GM23248 (cell line): ENCODE measurements at regions not wholly inside any gene's neighbourhood (a gene's known extent, or its start where the extent isn't known, plus 50 kb on each side); places are given as distances from the start of the nearest gene placed in this dataset.

Experiments used
- EZH2 ChIP-seq: fragments of 200-600 bp; sonication (generic); IDR thresholded peaks from 2 replicates; pipeline ENCODE4 v1.6.1; 2018; ENCODE audit warnings: antibody characterized with exemption, mild to moderate bottlenecking; ENCODE audit not compliant: insufficient read depth, poor library complexity, severe bottlenecking
- EZH2phosphoT487 ChIP-seq: fragments of 200-600 bp; sonication (generic); IDR thresholded peaks from 2 replicates; pipeline ENCODE4 v1.6.1; 2018; ENCODE audit warnings: antibody characterized with exemption, moderate library complexity, mild to moderate bottlenecking, low read depth; ENCODE audit not compliant: insufficient read depth

DNA sequence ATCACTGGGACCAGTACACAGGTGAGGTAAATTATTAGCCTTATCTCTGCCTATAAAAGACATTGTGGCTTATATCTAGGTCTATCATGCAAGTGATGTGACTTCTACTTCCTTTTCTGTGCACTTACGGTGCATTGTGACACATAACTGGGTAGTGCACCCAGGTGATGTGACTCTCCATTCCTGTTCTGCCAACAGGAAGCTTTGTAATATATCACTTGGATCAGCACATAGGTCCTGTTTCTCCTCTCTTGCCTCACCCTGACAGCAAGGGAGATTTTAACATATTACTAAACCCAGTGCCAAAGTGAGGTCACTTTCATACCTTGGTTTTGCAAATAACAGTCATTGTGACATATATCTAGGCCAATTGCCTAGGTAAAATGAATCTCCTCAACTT lies 1129.7 kb upstream of the AMELY start:
- no peak for TF ChIP-seq EZH2
- no peak for TF ChIP-seq EZH2phosphoT487
